ENCODE measurements at regions not wholly inside any gene's neighbourhood (a gene's known extent, or its start where the extent isn't known, plus 50 kb on each side); places are given as distances from the start of the nearest gene placed in this dataset.

- intact Hi-C loops (cut with DNase I), result no loop called here
- Histone ChIP-seq H3K4me1 (ENCODE audit: control insufficient read depth, insufficient read depth, low read length) (no peaks in the 10 kb centered on the region), H3K27ac (ENCODE audit: low read length) (no peak overlapping the region), H3K4me3 (ENCODE audit: low read length) (no peak overlapping the region), H3K9me3 (ENCODE audit: control insufficient read depth, low read length) (no peaks in the 10 kb centered on the region), H3K27me3 (ENCODE audit: control insufficient read depth, insufficient read depth) (no peaks in the 10 kb centered on the region)
- WGBS, result 35% methylated on average over 1 of the region's 1 CpG
- DNase-seq (no peak), ATAC-seq (no peak)
Measured at GRCh38 chr4:167492007-167492406, 257.7 kb upstream of the SPOCK3 start.

- no peak for ATAC-seq
- no peaks in the 10 kb centered on the region for H3K4me1 ChIP-seq (ENCODE audit: control insufficient read depth, insufficient read depth, low read length)
- H3K27me3 ChIP-seq (ENCODE audit: control insufficient read depth, insufficient read depth), result no peaks in the 10 kb centered on the region
- intact Hi-C loops (cut with DNase I), result no loop called here
- 68% methylated on average over 2 of the region's 2 CpGs for WGBS
- DNase-seq, result no peak
- no peak overlapping the region for H3K4me3 ChIP-seq (ENCODE audit: low read length)
- H3K27ac ChIP-seq (ENCODE audit: low read length), result no peak overlapping the region
- H3K9me3 ChIP-seq (ENCODE audit: control insufficient read depth, low read length), result no peaks in the 10 kb centered on the region
Measured at GRCh38 chr4:167509551-167509950, 275.3 kb upstream of the SPOCK3 start.

GRCh38 chr4:167524091-167524490 is 289.8 kb upstream of the SPOCK3 start:
- ATAC-seq (no peak), DNase-seq (no peak)
- intact Hi-C loops (cut with DNase I), result no loop called here
- no peaks in the 10 kb centered on the region for H3K9me3 ChIP-seq (ENCODE audit: control insufficient read depth, low read length)
- WGBS, result 79% methylated on average over 2 of the region's 2 CpGs
- H3K27me3 ChIP-seq (ENCODE audit: control insufficient read depth, insufficient read depth), result no peaks in the 10 kb centered on the region
- no peak overlapping the region for H3K4me3 ChIP-seq (ENCODE audit: low read length)
- H3K27ac ChIP-seq (ENCODE audit: low read length), result no peak overlapping the region
- no peaks in the 10 kb centered on the region for H3K4me1 ChIP-seq (ENCODE audit: control insufficient read depth, insufficient read depth, low read length)

- ATAC-seq (no peak), DNase-seq (no peak)
- Histone ChIP-seq H3K4me3 (ENCODE audit: low read length) (no peak overlapping the region), H3K27ac (ENCODE audit: low read length) (no peak overlapping the region), H3K4me1 (ENCODE audit: control insufficient read depth, insufficient read depth, low read length) (no peaks in the 10 kb centered on the region), H3K9me3 (ENCODE audit: control insufficient read depth, low read length) (no peaks in the 10 kb centered on the region), H3K27me3 (ENCODE audit: control insufficient read depth, insufficient read depth) (no peaks in the 10 kb centered on the region)
- 79% methylated on average over 1 of the region's 1 CpG for WGBS
- intact Hi-C loops (cut with DNase I), result no loop called here
Measured at GRCh38 chr4:167537761-167538160, 303.5 kb upstream of the SPOCK3 start.

GRCh38 chr4:167541286-167541685 is 307.0 kb upstream of the SPOCK3 start:
- Histone ChIP-seq H3K4me3 (ENCODE audit: low read length) (no peak overlapping the region), H3K27ac (ENCODE audit: low read length) (no peak overlapping the region), H3K9me3 (ENCODE audit: control insufficient read depth, low read length) (no peaks in the 10 kb centered on the region), H3K4me1 (ENCODE audit: control insufficient read depth, insufficient read depth, low read length) (no peaks in the 10 kb centered on the region), H3K27me3 (ENCODE audit: control insufficient read depth, insufficient read depth) (no peaks in the 10 kb centered on the region)
- intact Hi-C loops (cut with DNase I), result no loop called here
- WGBS, result 58% methylated on average over 3 of the region's 3 CpGs
- DNase-seq (no peak), ATAC-seq (no peak)

GRCh38 chr4:167544391-167544790 is 310.1 kb upstream of the SPOCK3 start:
- 63% methylated on average over 1 of the region's 1 CpG for WGBS

GRCh38 chr4:167550021-167550420 is 315.7 kb upstream of the SPOCK3 start:
- no peaks in the 10 kb centered on the region for H3K27me3 ChIP-seq (ENCODE audit: control insufficient read depth, insufficient read depth)
- no peaks in the 10 kb centered on the region for H3K4me1 ChIP-seq (ENCODE audit: control insufficient read depth, insufficient read depth, low read length)
- H3K4me3 ChIP-seq (ENCODE audit: low read length), result no peak overlapping the region
- ATAC-seq (no peak), DNase-seq (no peak)
- no peak overlapping the region for H3K27ac ChIP-seq (ENCODE audit: low read length)
- intact Hi-C loops (cut with DNase I), result no loop called here
- 30% methylated on average over 5 of the region's 5 CpGs for WGBS
- H3K9me3 ChIP-seq (ENCODE audit: control insufficient read depth, low read length), result no peaks in the 10 kb centered on the region

More at GRCh38 chr4:167544391-167544790, 310.1 kb upstream of the SPOCK3 start:
- Histone ChIP-seq H3K4me3 (ENCODE audit: low read length) (no peak overlapping the region), H3K9me3 (ENCODE audit: control insufficient read depth, low read length) (no peaks in the 10 kb centered on the region), H3K27ac (ENCODE audit: low read length) (no peak overlapping the region), H3K27me3 (ENCODE audit: control insufficient read depth, insufficient read depth) (no peaks in the 10 kb centered on the region), H3K4me1 (ENCODE audit: control insufficient read depth, insufficient read depth, low read length) (no peaks in the 10 kb centered on the region)
- DNase-seq, result no peak
- intact Hi-C loops (cut with DNase I), result no loop called here
- no peak for ATAC-seq

- DNase-seq (no peak), ATAC-seq (no peak)
- 83% methylated on average over 3 of the region's 3 CpGs for WGBS
- H3K27ac ChIP-seq (ENCODE audit: low read length), result no peak overlapping the region
- no peaks in the 10 kb centered on the region for H3K27me3 ChIP-seq (ENCODE audit: control insufficient read depth, insufficient read depth)
- intact Hi-C loops (cut with DNase I), result no loop called here
- H3K4me1 ChIP-seq (ENCODE audit: control insufficient read depth, insufficient read depth, low read length), result no peaks in the 10 kb centered on the region
- no peaks in the 10 kb centered on the region for H3K9me3 ChIP-seq (ENCODE audit: control insufficient read depth, low read length)
- H3K4me3 ChIP-seq (ENCODE audit: low read length), result no peak overlapping the region
Measured at GRCh38 chr4:167555338-167556022, 321.2 kb upstream of the SPOCK3 start.

GRCh38 chr4:167578906-167579305 is 344.6 kb upstream of the SPOCK3 start:
- Histone ChIP-seq H3K27me3 (ENCODE audit: control insufficient read depth, insufficient read depth) (no peaks in the 10 kb centered on the region), H3K27ac (ENCODE audit: low read length) (no peak overlapping the region), H3K4me1 (ENCODE audit: control insufficient read depth, insufficient read depth, low read length) (no peaks in the 10 kb centered on the region), H3K4me3 (ENCODE audit: low read length) (no peak overlapping the region), H3K9me3 (ENCODE audit: control insufficient read depth, low read length) (no peaks in the 10 kb centered on the region)
- ATAC-seq (no peak), DNase-seq (no peak)
- WGBS, result 17% methylated on average over 2 of the region's 2 CpGs
- intact Hi-C loops (cut with DNase I), result no loop called here

- intact Hi-C loops (cut with DNase I), result no loop called here
- peak in 2 of 3 donors; percentile 23 to 35 for DNase-seq
- WGBS, result 84% methylated on average over 19 of the region's 19 CpGs
- ATAC-seq, result no peak
- H3K27ac ChIP-seq (ENCODE audit: low read length), result no peak overlapping the region
- no peak overlapping the region for H3K4me3 ChIP-seq (ENCODE audit: low read length)
- H3K27me3 ChIP-seq (ENCODE audit: control insufficient read depth, insufficient read depth), result no peaks in the 10 kb centered on the region
- H3K4me1 ChIP-seq (ENCODE audit: control insufficient read depth, insufficient read depth, low read length), result no peaks in the 10 kb centered on the region
- H3K9me3 ChIP-seq (ENCODE audit: control insufficient read depth, low read length), result no peaks in the 10 kb centered on the region
Measured at GRCh38 chr4:167581449-167581965, 347.2 kb upstream of the SPOCK3 start.

- no peaks in the 10 kb centered on the region for H3K4me1 ChIP-seq (ENCODE audit: control insufficient read depth, insufficient read depth, low read length)
- H3K27ac ChIP-seq (ENCODE audit: low read length), result no peak overlapping the region
- no peak for ATAC-seq
- DNase-seq, result no peak
- H3K4me3 ChIP-seq (ENCODE audit: low read length), result no peak overlapping the region
- 83% methylated on average over 5 of the region's 5 CpGs for WGBS
- no peaks in the 10 kb centered on the region for H3K9me3 ChIP-seq (ENCODE audit: control insufficient read depth, low read length)
- no peaks in the 10 kb centered on the region for H3K27me3 ChIP-seq (ENCODE audit: control insufficient read depth, insufficient read depth)
- intact Hi-C loops (cut with DNase I), result no loop called here
Measured at GRCh38 chr4:167587361-167587760, 353.1 kb upstream of the SPOCK3 start.

- Histone ChIP-seq H3K4me1 (ENCODE audit: control insufficient read depth, insufficient read depth, low read length) (no peaks in the 10 kb centered on the region), H3K27me3 (ENCODE audit: control insufficient read depth, insufficient read depth) (no peaks in the 10 kb centered on the region), H3K27ac (ENCODE audit: low read length) (no peak overlapping the region), H3K4me3 (ENCODE audit: low read length) (no peak overlapping the region), H3K9me3 (ENCODE audit: control insufficient read depth, low read length) (no peaks in the 10 kb centered on the region)
- no peak for DNase-seq
- WGBS, result 56% methylated on average over 3 of the region's 3 CpGs
- intact Hi-C loops (cut with DNase I), result no loop called here
- no peak for ATAC-seq
Measured at GRCh38 chr4:167595898-167596297, 361.6 kb upstream of the SPOCK3 start.

Measured in right cardiac atrium (tissue), 5 donors.